Stomach (tissue), 8 donors: ENCODE measurements at regions not wholly inside any gene's neighbourhood (a gene's known extent, or its start where the extent isn't known, plus 50 kb on each side); places are given as distances from the start of the nearest gene placed in this dataset.

Experiments used
- DNase-seq, 2 donors: peaks; one replicate each; pipeline versions ENCODE4 v3.0.0 to v3.0.0-alpha.2; 2013 to 2019
- H3K27ac ChIP-seq, 5 donors: fragments of 200-600 bp in 4 of 5; sonication (generic) in 4 of 5; one replicate each; pipeline ENCODE4 v1.5.1; 2013 to 2019; ENCODE audit warnings: mild to moderate bottlenecking in 1 of 5, moderate library complexity in 1 of 5
- H3K27me3 ChIP-seq, 3 donors: fragments of 200-600 bp; sonication (generic); one replicate each; pipeline ENCODE4 v1.5.1; 2017 to 2019; ENCODE audit warnings: mixed run types in 1 of 3
- H3K36me3 ChIP-seq, 4 donors: fragments of 200-600 bp; sonication (generic); 1 replicate in 3 of 4; 2 replicates in 1 of 4; pipeline ENCODE4 v1.5.1; 2016 to 2019
- H3K4me1 ChIP-seq, 4 donors: fragments of 200-600 bp; sonication (generic); one replicate each; pipeline ENCODE4 v1.5.1; 2016 to 2019
- H3K4me3 ChIP-seq, 4 donors: fragments of 200-600 bp; sonication (generic) in 3 of 4; one replicate each; pipeline ENCODE4 v1.5.1; 2016 to 2019; ENCODE audit warnings: mild to moderate bottlenecking in 1 of 4
- H3K9me3 ChIP-seq, 4 donors: fragments of 200-600 bp; sonication (generic); one replicate each; pipeline ENCODE4 v1.5.1; 2016 to 2019
- CTCF ChIP-seq, 7 experiments: fragments of 450-650 bp in 4 of 7; fragments of 200-600 bp in 3 of 7; sonication (generic) in 3 of 7; IDR thresholded peaks; one replicate each; pipeline ENCODE4 v1.5.1; 2016 to 2019; ENCODE audit warnings: antibody characterized with exemption in 7 of 7, control low read depth in 2 of 7, mild to moderate bottlenecking in 1 of 7
- EP300 ChIP-seq: sonication (generic); formaldehyde crosslinking; IDR thresholded peaks from one replicate; pipeline ENCODE4 v1.6.1; 2017; ENCODE audit warnings: antibody characterized with exemption
- POLR2A ChIP-seq, 4 donors: fragments of 450-650 bp; IDR thresholded peaks; one replicate each; pipeline ENCODE4 v1.6.1; 2016; ENCODE audit warnings: antibody characterized with exemption in 4 of 4, control low read depth in 2 of 4, mild to moderate bottlenecking in 1 of 4, moderate library complexity in 1 of 4
- POLR2AphosphoS5 ChIP-seq, 3 donors: sonication (generic); formaldehyde crosslinking; IDR thresholded peaks; one replicate each; pipeline ENCODE4 v1.6.1; 2016; ENCODE audit warnings: antibody characterized with exemption in 3 of 3
- WGBS, 5 donors: extraction: QIAGEN DNeasy Blood & Tissue Kit in 3 of 5; methylation state at CpG; one replicate each; pipeline versions ENCODE4 v1.1.5 to v1.1.7; 2013 to 2018; 5-methylcytosine and 5-hydroxymethylcytosine counted together
- intact Hi-C: fragments of 100-400 bp; cut with DNase I; formaldehyde crosslinking; loops from one replicate; pipeline ENCODE4 v1.15.1; 2023; ENCODE audit warnings: low total_unique reads
- donor health status: healthy with polysubstance abuse.
- donor health status: Bipolar disorder and iron deficiency.
- donor health status: healthy.

GRCh38 chr4:53646795-53647194, 55.5 kb upstream of the LNX1 start:
- Histone ChIP-seq H3K4me3 (no peak overlapping the region), H3K27ac (peak overlapping the region; percentile 8 to 92 (median 82)), H3K4me1 (peaks cover 21 to 38% (median 29%) of the 10 kb centered on the region in 4 donors), H3K36me3 (no peaks in the 10 kb centered on the region), H3K27me3 (no peaks in the 10 kb centered on the region), H3K9me3 (no peaks in the 10 kb centered on the region)
- TF ChIP-seq POLR2AphosphoS5 (IDR thresholded peaks at IDR 0.05) = peak in 2 of 3 donors; percentile 10 to 23
- no peak for TF ChIP-seq POLR2A (IDR thresholded peaks at IDR 0.05)
- 8 to 19% (median 9%) methylated on average over 3 of the region's 3 CpGs for WGBS, 5 donors
- intact Hi-C loops = no loop called here
- DNase-seq = peak in 1 of 2 donors; percentile 60

GRCh38 chr4:53645108-53645507, 53.8 kb upstream of the LNX1 start:
- Histone ChIP-seq H3K27me3 (no peaks in the 10 kb centered on the region), H3K4me3 (no peak overlapping the region), H3K9me3 (no peaks in the 10 kb centered on the region), H3K4me1 (peaks cover 20 to 44% (median 35%) of the 10 kb centered on the region in 4 donors), H3K36me3 (no peaks in the 10 kb centered on the region), H3K27ac (peak overlapping the region; percentile 76 to 92 (median 82))
- no peak for TF ChIP-seq EP300
- TF ChIP-seq POLR2AphosphoS5 (IDR thresholded peaks at IDR 0.05) = no peak
- no peak for TF ChIP-seq POLR2A (IDR thresholded peaks at IDR 0.05)
- TF ChIP-seq CTCF (IDR thresholded peaks at IDR 0.05) = no peak
- 29 to 61% (median 42%) methylated on average over 3 of the region's 3 CpGs for WGBS, 5 donors
- intact Hi-C loops = no loop called here
- no peak for DNase-seq

- peak; percentile 91 to 94 for DNase-seq
- WGBS, 5 donors = 27 to 46% (median 32%) methylated on average over 3 of the region's 3 CpGs
- Histone ChIP-seq H3K4me3 (no peak overlapping the region), H3K36me3 (no peaks in the 10 kb centered on the region), H3K27ac (peak overlapping the region; percentile 76 to 92 (median 82)), H3K4me1 (peaks cover 20 to 45% (median 37%) of the 10 kb centered on the region in 4 donors), H3K27me3 (no peaks in the 10 kb centered on the region), H3K9me3 (no peaks in the 10 kb centered on the region)
- intact Hi-C loops = no loop called here
- TF ChIP-seq CTCF (IDR thresholded peaks at IDR 0.05) (no peak), POLR2AphosphoS5 (IDR thresholded peaks at IDR 0.05) (peak; percentile 18 to 90 (median 69)), EP300 (no peak)
These were observed 53.3 kb upstream of the LNX1 start for GRCh38 chr4:53644607-53645006.
